ENCODE measurements at regions not wholly inside any gene's neighbourhood (a gene's known extent, or its start where the extent isn't known, plus 50 kb on each side); places are given as distances from the start of the nearest gene placed in this dataset.

DNA sequence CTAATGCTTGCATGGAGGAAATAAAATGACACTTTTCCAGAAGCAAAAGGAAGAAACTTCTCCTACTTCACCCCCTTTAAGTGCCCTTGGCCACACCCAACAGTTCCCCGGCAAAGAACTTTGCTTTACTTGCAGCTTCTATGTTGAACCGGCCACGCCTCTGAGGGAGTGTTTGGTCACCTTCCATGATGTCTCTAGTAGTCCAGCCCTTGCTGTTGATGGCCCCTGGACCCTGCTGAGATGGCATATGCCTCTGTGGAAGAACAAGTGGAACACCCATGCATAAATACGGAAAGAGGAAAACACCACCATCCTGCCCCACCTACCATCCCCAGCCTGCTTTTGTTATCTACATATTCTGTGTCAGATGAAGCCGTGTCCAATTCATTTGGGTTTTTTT, 218.3 kb upstream of the POU3F3 start:
- DNase-seq (ENCODE audit: low spot score): no peak

- DNase-seq (ENCODE audit: low spot score): no peak
These were observed 215.6 kb upstream of the POU3F3 start for GRCh38 chr2:104638190-104638858.

GRCh38 chr2:104638859-104639202, 215.1 kb upstream of the POU3F3 start:
- no peak for DNase-seq (ENCODE audit: low spot score)

- DNase-seq (ENCODE audit: low spot score): no peak
These were observed 212.1 kb upstream of the POU3F3 start for GRCh38 chr2:104641786-104642185.

DNA sequence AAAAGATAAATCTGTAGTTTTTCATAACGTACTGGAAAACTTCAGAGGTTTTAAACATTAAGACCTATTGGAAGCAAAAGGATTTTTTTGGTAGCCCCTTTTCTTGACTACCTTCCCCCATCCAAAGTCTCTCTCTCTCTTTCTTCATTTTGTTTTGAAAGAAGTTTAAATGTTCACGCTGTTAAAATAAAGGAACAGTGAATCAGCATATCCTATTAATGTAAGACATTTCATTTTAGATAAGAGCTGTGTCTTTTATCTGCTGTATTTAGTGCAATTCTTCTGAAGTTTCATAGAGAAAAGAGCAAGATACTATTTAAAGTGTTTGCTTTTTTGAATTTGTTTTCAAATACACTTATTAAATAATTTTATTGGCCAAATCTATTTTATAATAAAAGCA, 205.5 kb upstream of the POU3F3 start:
- no peak for DNase-seq (ENCODE audit: low spot score)

DNA sequence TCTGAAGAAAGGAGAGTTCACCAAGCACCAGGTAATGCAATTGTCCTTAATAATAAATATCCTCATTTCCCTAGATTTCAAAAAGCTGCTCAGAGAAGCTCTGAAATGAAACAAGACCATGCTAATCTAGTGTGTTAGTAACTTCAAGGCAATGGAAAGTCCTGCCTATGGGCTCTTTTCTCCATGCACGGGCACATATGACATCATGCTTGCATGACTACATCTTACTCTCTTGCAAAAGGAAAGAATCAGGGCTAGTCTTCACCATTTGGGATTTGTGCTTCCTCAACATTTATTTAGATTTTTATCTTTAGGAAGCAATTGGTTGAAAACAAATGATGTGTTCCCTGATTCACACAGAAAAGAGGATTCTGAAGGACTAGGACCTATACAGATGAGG, 204.0 kb upstream of the POU3F3 start:
- no peak for DNase-seq (ENCODE audit: low spot score)

DNA sequence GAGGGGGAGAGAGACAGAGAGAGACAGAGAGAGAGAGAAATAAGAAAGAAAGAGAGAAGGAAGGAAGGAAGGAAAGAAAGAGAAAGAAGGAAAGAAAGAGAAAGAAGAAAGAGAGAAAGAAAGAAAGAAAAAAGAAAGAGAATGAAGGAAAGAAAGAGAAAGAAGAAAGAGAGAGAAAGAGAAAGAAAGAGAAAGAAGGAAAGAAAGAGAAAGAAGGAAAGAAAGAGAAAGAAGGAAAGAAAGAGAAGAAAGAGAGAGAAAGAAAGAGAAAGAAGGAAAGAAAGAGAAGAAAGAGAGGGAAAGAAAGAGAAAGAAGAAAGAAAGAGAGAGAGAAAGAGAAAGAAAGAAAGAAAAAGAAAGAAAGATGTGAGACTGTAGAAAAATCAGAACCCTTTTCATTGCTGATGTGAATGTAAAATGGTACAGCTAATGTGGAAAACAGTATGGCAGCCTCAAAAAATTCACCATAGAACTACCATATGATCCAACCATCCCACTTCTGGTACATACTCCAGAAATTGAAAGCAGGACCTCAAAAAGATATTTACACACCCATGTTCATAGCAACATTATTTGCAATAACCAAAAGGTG, 203.4 kb upstream of the POU3F3 start:
- no peak for DNase-seq (ENCODE audit: low spot score)

DNA sequence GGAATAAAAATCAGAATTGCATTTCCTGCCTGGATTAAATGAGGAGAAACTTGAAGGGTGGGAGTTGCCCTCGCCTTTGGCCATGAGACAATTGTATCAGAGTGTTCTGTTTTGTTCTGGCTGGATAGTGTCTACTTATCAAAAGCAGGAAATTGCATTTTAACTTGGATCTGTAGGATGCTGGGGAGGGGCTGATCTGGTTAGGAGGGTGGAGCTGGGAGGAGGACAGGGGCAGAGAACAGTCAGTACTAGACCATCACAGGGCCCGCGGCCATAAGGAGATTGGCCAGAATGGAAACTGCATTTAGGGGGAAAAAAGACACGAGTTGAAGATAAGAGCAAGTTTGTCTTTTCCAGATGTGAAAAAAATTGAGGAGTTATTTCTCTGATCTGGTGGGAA, 199.1 kb upstream of the POU3F3 start:
- no peak for DNase-seq (ENCODE audit: low spot score)

GRCh38 chr2:104656571-104657163, 197.2 kb upstream of the POU3F3 start:
- DNase-seq (ENCODE audit: low spot score): no peak

DNA sequence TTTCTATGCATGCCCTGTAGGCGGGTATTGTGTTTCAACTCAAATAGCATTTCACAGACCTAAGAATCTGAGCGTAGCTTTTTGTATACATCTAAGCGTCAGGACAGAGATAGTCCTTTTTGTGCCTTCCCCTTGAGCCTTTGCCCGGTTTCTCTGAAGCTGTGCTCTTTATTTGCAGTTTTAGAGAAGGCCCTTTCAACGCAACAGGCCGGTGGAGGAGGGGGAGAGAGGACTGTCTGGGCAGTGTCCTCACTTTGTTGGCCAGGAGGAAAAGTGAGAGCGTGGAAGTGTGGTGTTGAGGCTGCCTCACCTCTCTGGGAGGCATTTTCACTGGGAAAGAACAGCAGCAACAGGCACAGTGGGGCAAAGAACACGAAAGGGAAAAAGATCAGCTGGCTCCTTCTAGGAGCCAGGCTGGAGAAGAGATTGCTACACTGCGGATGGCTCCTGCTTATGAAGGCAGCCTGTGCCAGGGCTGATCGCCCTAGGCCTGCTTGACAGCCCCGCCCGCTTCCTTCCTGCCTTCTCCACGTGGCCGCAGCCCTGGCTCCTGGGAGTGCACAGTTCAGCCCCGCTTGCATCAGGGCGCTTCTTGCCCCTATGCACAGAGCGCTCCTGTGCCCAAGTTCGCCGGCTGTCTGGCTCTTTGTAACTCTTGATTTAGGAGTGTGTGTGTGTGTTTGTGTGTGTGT, 195.6 kb upstream of the POU3F3 start:
- DNase-seq (ENCODE audit: low spot score): peak; percentile 64

GRCh38 chr2:104658904-104659591, 194.9 kb upstream of the POU3F3 start:
- DNase-seq (ENCODE audit: low spot score): peak; percentile 73

DNA sequence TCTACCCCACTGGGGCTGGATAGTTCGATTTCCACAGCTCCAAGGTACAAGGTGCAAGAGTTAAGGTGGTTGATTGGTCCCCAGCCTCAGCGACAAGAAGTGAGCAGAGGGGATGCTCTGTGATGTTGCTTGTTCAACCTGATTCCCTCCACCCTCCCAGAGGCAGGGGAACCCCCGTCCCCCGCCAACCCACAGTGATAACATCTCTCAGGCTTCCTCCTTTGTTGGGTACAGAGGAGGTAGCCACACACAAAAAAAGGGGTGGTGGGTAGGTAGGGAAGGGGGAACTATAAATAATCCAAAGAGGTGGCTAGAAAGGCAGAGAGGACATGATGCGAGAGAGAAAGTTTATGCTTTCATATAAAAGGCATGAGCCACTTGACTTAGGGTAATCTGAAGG, 192.9 kb upstream of the POU3F3 start:
- no peak for DNase-seq (ENCODE audit: low spot score)

GRCh38 chr2:104664672-104665071, 189.2 kb upstream of the POU3F3 start:
- DNase-seq (ENCODE audit: low spot score): no peak

DNA sequence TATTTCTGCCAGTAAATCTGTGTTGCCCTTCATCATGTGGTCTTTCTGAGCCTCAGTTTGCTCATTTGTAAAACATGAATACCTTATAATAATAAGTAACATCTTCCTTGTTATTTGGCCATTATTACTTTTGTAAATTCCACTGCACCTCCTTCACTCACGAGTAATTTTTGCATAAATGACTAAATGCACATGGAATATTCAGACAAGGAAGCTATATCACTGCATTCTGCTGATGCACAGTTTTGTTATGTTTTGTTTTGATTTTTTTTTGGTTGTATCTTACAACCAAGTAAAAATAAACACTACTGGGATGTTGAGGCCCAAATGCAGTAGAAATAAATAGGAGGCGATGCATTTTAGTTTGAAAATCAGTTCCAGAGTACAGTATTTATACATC, 185.3 kb upstream of the POU3F3 start:
- no peak for DNase-seq (ENCODE audit: low spot score)

DNA sequence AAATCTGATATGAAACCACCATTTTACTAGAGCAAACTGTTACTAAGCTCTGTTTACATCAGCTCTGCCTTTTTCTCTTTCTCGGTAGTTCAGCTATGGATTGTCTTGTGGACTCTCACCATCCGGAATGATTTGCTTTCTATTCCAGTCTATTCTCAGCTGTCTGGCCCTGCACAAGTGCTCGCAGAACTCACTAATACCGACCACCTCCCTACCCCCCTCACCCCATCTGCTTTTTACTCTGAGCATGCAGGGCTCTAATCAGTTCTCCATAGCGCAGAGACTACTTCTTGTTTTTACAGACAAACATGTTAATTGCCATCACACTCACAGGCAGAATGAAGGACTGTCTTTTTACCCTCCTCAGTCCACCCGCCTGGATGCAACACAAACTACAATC, 180.7 kb upstream of the POU3F3 start:
- no peak for DNase-seq (ENCODE audit: low spot score)

DNA sequence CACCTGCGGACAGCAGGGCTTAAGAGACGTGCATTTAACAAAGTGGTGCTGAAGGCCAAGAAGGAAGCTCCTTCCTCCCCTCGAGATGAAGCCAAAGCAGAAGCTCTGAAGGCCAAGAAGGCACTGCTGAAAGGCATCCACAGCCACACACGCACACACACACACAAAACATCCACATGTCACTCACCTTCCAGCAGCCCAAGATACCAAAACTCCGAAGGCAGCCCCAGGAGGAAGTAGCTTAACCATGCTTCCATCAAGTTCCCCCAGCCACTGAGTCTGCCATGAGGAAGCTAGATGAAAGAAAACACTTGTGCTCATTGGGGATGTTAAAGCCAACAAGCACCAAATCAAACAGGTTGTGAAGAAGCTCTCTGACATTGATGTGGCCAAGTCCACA, 175.7 kb upstream of the POU3F3 start:
- DNase-seq (ENCODE audit: low spot score): no peak

- DNase-seq (ENCODE audit: low spot score): no peak
These were observed 168.3 kb upstream of the POU3F3 start for GRCh38 chr2:104685591-104685990.

- DNase-seq (ENCODE audit: low spot score): no peak
These were observed 166.8 kb upstream of the POU3F3 start for GRCh38 chr2:104687147-104687546.

DNA sequence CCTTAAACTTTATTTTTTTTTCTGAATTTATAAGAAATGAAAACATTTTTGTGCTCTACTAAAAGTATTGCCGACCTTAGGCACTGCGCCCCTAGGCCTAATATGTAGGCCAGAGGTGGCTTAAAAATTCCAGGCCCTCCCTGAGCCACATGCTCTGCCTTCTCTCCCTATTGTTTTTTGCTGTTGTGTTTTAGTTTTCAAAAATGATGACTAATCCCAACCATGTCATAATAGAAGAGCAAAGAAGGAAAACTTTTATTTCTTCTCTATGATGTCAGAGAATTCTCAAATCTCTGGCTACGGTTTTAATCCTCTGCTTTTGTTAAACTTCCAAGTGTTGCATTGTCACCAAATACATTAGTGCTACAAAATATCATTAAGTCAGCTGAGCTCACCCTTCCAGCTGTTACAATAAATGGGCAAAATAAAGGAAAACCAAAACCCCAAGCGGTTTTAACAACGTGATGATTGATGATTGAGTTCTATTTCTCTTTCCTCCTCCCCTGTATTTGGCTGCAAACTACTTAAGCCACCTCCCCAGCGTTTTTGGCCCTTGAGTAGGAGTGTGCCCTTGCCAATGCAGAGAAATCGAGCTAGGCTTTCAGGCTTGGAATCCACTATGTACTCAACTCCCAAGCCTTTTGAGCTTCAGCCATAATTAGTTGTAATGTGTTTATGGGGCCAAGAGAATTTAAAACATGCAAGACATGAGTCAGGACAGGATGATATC, 163.5 kb upstream of the POU3F3 start:
- DNase-seq (ENCODE audit: low spot score): no peak

DNA sequence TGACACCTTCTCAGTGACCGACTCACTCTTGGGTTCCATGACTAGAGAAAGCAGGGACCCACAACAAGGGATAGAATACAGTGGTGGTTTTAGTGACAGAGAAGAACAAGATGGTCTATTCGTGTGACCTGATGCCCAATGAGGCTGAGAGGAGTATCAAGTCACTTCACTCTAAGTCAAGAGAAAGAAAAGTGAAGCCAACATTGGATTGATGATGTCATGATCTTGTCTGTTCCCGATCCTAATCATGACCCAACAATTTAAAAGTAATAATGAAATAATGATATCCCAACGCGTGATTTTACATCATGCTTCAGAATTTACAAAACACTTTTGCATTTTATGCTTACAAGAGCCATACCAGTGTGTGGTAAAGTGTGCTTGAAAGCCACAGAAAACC, 155.6 kb upstream of the POU3F3 start:
- DNase-seq (ENCODE audit: low spot score): no peak

DNA sequence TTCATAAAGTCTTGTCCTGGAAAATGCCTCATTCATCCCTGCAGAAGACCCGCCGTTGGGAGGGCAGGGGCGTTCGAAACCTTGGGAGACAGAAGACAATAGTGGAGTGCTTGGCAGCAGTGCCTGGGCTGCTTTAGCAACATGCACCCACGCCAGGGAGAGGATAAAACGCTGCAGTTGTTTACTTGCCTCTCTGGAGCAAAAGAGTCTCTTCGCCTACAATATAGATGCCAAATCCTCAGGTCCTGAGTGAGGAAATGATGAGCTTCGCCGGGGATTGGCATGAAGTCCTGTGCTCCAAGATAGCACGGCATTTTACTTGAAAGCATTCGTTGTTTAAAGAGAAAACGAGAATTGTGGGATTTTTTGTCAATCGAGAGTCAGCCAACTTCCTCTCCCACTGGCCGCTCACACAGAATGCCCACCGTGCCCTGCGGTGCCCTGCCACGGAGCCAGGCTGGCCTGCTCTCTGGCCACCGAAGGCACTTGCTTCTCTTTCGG, 152.5 kb upstream of the POU3F3 start:
- DNase-seq (ENCODE audit: low spot score): no peak
